ENCODE measurements at regions not wholly inside any gene's neighbourhood (a gene's known extent, or its start where the extent isn't known, plus 50 kb on each side); places are given as distances from the start of the nearest gene placed in this dataset.

DNA sequence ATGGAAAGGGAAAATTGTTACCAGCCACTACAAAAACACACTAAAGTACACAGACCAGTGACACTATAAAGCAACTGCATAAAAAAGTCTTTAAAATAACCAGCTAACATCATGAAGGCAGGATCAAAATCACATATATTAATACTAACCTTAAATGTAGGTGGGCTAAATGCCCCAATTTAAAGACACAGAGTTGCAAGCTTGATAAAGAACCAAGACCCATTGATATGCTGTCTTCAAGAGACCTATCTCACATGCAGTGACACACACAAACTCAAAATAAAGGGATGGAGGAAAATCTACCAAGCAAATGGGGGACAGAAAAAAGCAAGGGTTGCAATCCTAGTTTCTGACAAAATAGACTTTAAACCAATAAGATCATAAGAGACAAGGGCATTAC is 246.3 kb downstream of the SEC16B start:
- H3K9me3 ChIP-seq (ENCODE audit: low read length), result no peaks in the 10 kb centered on the region
- no peaks in the 10 kb centered on the region for H3K36me3 ChIP-seq (ENCODE audit: insufficient read depth, low read length)
- H2AFZ ChIP-seq (ENCODE audit: low read depth, low read length), result no peak overlapping the region
- H3K4me3 ChIP-seq (ENCODE audit: low read length), result no peak overlapping the region
- no peaks in the 10 kb centered on the region for H3K27me3 ChIP-seq (ENCODE audit: insufficient read depth, low read length)
- H3K4me1 ChIP-seq (ENCODE audit: insufficient read depth, low read length), result no peaks in the 10 kb centered on the region

GRCh38 chr1:177710696-177711620 is 258.9 kb downstream of the SEC16B start:
- H3K9me3 ChIP-seq (ENCODE audit: low read length), result no peaks in the 10 kb centered on the region
- H3K27me3 ChIP-seq (ENCODE audit: insufficient read depth, low read length), result no peaks in the 10 kb centered on the region
- no peak overlapping the region for H2AFZ ChIP-seq (ENCODE audit: low read depth, low read length)
- no peak overlapping the region for H3K4me3 ChIP-seq (ENCODE audit: low read length)
- no peaks in the 10 kb centered on the region for H3K4me1 ChIP-seq (ENCODE audit: insufficient read depth, low read length)
- no peaks in the 10 kb centered on the region for H3K36me3 ChIP-seq (ENCODE audit: insufficient read depth, low read length)

GRCh38 chr1:177708406-177708805 is 261.5 kb downstream of the SEC16B start:
- H3K27me3 ChIP-seq (ENCODE audit: insufficient read depth, low read length), result no peaks in the 10 kb centered on the region
- no peak overlapping the region for H3K4me3 ChIP-seq (ENCODE audit: low read length)
- H3K9me3 ChIP-seq (ENCODE audit: low read length), result no peaks in the 10 kb centered on the region
- no peak overlapping the region for H2AFZ ChIP-seq (ENCODE audit: low read depth, low read length)
- H3K36me3 ChIP-seq (ENCODE audit: insufficient read depth, low read length), result no peaks in the 10 kb centered on the region
- H3K4me1 ChIP-seq (ENCODE audit: insufficient read depth, low read length), result no peaks in the 10 kb centered on the region

- Histone ChIP-seq H3K4me3 (ENCODE audit: low read length) (no peak overlapping the region), H3K9me3 (ENCODE audit: low read length) (no peaks in the 10 kb centered on the region), H3K36me3 (ENCODE audit: insufficient read depth, low read length) (no peaks in the 10 kb centered on the region), H3K27me3 (ENCODE audit: insufficient read depth, low read length) (no peaks in the 10 kb centered on the region), H3K4me1 (ENCODE audit: insufficient read depth, low read length) (no peaks in the 10 kb centered on the region), H2AFZ (ENCODE audit: low read depth, low read length) (no peak overlapping the region)
These were observed 262.9 kb downstream of the SEC16B start for GRCh38 chr1:177706977-177707376.

DNA sequence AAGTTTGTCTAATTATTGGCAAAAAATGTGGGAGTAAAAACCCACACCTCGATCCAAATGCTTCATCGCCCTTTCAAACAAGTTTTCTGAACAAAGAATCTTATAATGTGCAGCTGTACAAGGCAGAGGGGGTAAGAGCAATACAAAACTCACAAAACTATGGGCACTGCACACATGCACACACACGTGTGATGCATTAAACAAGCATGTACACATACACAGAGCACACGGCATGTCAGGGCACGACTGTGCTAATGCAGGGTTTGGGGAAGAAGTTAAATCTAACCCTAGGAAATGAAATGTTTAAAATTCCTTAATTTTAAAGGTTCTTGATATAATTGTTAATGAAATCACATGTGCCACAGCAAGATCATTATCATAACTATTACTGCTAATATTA is 264.0 kb downstream of the SEC16B start:
- Histone ChIP-seq H3K4me3 (ENCODE audit: low read length) (no peak overlapping the region), H3K27me3 (ENCODE audit: insufficient read depth, low read length) (no peaks in the 10 kb centered on the region), H3K9me3 (ENCODE audit: low read length) (no peaks in the 10 kb centered on the region), H2AFZ (ENCODE audit: low read depth, low read length) (no peak overlapping the region), H3K4me1 (ENCODE audit: insufficient read depth, low read length) (no peaks in the 10 kb centered on the region), H3K36me3 (ENCODE audit: insufficient read depth, low read length) (no peaks in the 10 kb centered on the region)

- no peaks in the 10 kb centered on the region for H3K4me1 ChIP-seq (ENCODE audit: insufficient read depth, low read length)
- H3K36me3 ChIP-seq (ENCODE audit: insufficient read depth, low read length), result no peaks in the 10 kb centered on the region
- H3K9me3 ChIP-seq (ENCODE audit: low read length), result no peaks in the 10 kb centered on the region
- H3K27me3 ChIP-seq (ENCODE audit: insufficient read depth, low read length), result no peaks in the 10 kb centered on the region
- H2AFZ ChIP-seq (ENCODE audit: low read depth, low read length), result no peak overlapping the region
- no peak overlapping the region for H3K4me3 ChIP-seq (ENCODE audit: low read length)
These were observed 265.9 kb downstream of the SEC16B start for GRCh38 chr1:177703888-177704446.

- H3K36me3 ChIP-seq (ENCODE audit: insufficient read depth, low read length), result no peaks in the 10 kb centered on the region
- H3K4me3 ChIP-seq (ENCODE audit: low read length), result no peak overlapping the region
- no peak overlapping the region for H2AFZ ChIP-seq (ENCODE audit: low read depth, low read length)
- H3K4me1 ChIP-seq (ENCODE audit: insufficient read depth, low read length), result no peaks in the 10 kb centered on the region
- no peaks in the 10 kb centered on the region for H3K9me3 ChIP-seq (ENCODE audit: low read length)
- H3K27me3 ChIP-seq (ENCODE audit: insufficient read depth, low read length), result no peaks in the 10 kb centered on the region
These were observed 268.1 kb downstream of the SEC16B start for GRCh38 chr1:177701654-177702353.

DNA sequence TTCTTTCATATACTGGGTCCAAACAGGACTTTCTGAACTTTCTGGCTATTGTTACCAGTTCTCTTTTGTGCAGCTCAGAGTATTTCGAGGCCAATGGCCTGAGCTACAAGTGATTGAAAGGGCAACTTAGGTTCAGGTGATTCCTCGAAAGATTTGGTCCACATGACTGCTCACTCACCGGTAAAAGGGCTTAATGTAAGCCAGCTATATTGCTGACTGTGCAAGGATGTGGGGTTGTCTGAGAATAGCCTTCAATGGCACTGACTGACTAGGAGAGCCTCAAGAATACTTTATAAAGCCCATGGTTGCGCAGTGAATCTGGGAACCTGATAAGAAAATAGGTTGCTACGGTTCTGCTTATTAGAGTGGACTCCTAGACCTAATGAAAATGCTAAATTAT is 269.0 kb downstream of the SEC16B start:
- Histone ChIP-seq H3K27me3 (ENCODE audit: insufficient read depth, low read length) (no peaks in the 10 kb centered on the region), H3K4me3 (ENCODE audit: low read length) (no peak overlapping the region), H3K4me1 (ENCODE audit: insufficient read depth, low read length) (no peaks in the 10 kb centered on the region), H3K9me3 (ENCODE audit: low read length) (no peaks in the 10 kb centered on the region), H3K36me3 (ENCODE audit: insufficient read depth, low read length) (no peaks in the 10 kb centered on the region), H2AFZ (ENCODE audit: low read depth, low read length) (no peak overlapping the region)

GRCh38 chr1:177690996-177691395 is 278.9 kb downstream of the SEC16B start:
- Histone ChIP-seq H2AFZ (ENCODE audit: low read depth, low read length) (no peak overlapping the region), H3K4me3 (ENCODE audit: low read length) (no peak overlapping the region), H3K27me3 (ENCODE audit: insufficient read depth, low read length) (no peaks in the 10 kb centered on the region), H3K9me3 (ENCODE audit: low read length) (no peaks in the 10 kb centered on the region), H3K36me3 (ENCODE audit: insufficient read depth, low read length) (no peaks in the 10 kb centered on the region), H3K4me1 (ENCODE audit: insufficient read depth, low read length) (no peaks in the 10 kb centered on the region)

DNA sequence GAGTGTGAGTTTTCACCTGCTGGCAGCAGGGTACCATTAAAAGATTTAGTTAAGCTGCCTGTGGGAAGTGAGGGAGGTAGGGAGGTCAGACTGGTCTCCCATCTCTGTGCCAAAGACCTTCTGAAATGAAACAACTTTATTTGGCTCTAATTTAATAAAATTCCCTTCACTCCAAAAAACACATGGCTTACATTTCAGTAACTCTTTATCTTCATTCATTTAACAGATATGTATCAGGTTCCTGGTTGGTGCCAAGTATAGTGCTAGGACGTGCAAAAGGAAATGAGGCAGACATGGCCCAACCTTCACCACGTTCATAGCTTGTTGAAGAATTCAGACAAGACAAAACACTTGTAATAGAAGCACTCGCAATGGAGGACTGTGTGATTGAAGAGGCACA is 282.3 kb downstream of the SEC16B start:
- no peaks in the 10 kb centered on the region for H3K36me3 ChIP-seq (ENCODE audit: insufficient read depth, low read length)
- no peaks in the 10 kb centered on the region for H3K9me3 ChIP-seq (ENCODE audit: low read length)
- no peak overlapping the region for H3K4me3 ChIP-seq (ENCODE audit: low read length)
- H3K4me1 ChIP-seq (ENCODE audit: insufficient read depth, low read length), result no peaks in the 10 kb centered on the region
- no peak overlapping the region for H2AFZ ChIP-seq (ENCODE audit: low read depth, low read length)
- H3K27me3 ChIP-seq (ENCODE audit: insufficient read depth, low read length), result no peaks in the 10 kb centered on the region

- H2AFZ ChIP-seq (ENCODE audit: low read depth, low read length), result no peak overlapping the region
- H3K4me3 ChIP-seq (ENCODE audit: low read length), result no peak overlapping the region
- H3K27me3 ChIP-seq (ENCODE audit: insufficient read depth, low read length), result no peaks in the 10 kb centered on the region
- H3K9me3 ChIP-seq (ENCODE audit: low read length), result no peaks in the 10 kb centered on the region
- H3K36me3 ChIP-seq (ENCODE audit: insufficient read depth, low read length), result no peaks in the 10 kb centered on the region
- H3K4me1 ChIP-seq (ENCODE audit: insufficient read depth, low read length), result no peaks in the 10 kb centered on the region
These were observed 282.9 kb downstream of the SEC16B start for GRCh38 chr1:177686933-177687332.

DNA sequence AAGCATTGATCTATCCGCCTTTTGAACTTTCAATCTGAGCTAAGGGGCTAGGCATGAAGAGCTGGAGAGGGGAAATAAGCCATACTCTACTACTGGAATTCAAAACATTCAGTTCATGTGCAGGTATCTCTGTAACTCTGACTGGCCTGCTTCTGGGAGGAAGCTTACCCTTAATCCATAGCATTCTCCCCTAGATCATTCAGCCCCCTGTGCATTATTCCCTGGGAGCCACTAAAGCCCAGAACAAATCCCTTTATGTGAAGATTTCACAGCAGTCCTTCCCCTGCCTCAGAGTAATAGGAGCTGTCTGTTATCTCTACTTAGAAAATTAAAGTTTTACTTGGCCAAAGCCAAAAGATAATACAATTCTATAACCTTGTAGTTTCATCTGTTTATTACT is 300.7 kb downstream of the SEC16B start:
- no peak overlapping the region for H2AFZ ChIP-seq (ENCODE audit: low read depth, low read length)
- H3K4me3 ChIP-seq (ENCODE audit: low read length), result no peak overlapping the region
- H3K36me3 ChIP-seq (ENCODE audit: insufficient read depth, low read length), result no peaks in the 10 kb centered on the region
- no peaks in the 10 kb centered on the region for H3K9me3 ChIP-seq (ENCODE audit: low read length)
- H3K4me1 ChIP-seq (ENCODE audit: insufficient read depth, low read length), result no peaks in the 10 kb centered on the region
- H3K27me3 ChIP-seq (ENCODE audit: insufficient read depth, low read length), result no peaks in the 10 kb centered on the region

GRCh38 chr1:177665935-177666334 is 303.9 kb downstream of the SEC16B start:
- Histone ChIP-seq H2AFZ (ENCODE audit: low read depth, low read length) (no peak overlapping the region), H3K4me1 (ENCODE audit: insufficient read depth, low read length) (no peaks in the 10 kb centered on the region)

More at GRCh38 chr1:177665935-177666334, 303.9 kb downstream of the SEC16B start:
- H3K36me3 ChIP-seq (ENCODE audit: insufficient read depth, low read length), result no peaks in the 10 kb centered on the region
- no peak overlapping the region for H3K4me3 ChIP-seq (ENCODE audit: low read length)
- no peaks in the 10 kb centered on the region for H3K27me3 ChIP-seq (ENCODE audit: insufficient read depth, low read length)
- no peaks in the 10 kb centered on the region for H3K9me3 ChIP-seq (ENCODE audit: low read length)

Data from neuron (in vitro differentiated cells).